ENCODE measurements at regions not wholly inside any gene's neighbourhood (a gene's known extent, or its start where the extent isn't known, plus 50 kb on each side); places are given as distances from the start of the nearest gene placed in this dataset.
"Not testable (repeated sequence)": the region's sequence is repeated elsewhere in the genome, so short reads cannot be mapped to it uniquely, and the experiment has no call there.

GRCh38 chr7:149554821-149555220, 57.2 kb upstream of the ZNF746 start:
- not testable (repeated sequence) for TF ChIP-seq CTCF, POLR2A (IDR thresholded peaks at IDR 0.05)
